Hypothalamus (tissue), 51 donors: ENCODE measurements at regions not wholly inside any gene's neighbourhood (a gene's known extent, or its start where the extent isn't known, plus 50 kb on each side); places are given as distances from the start of the nearest gene placed in this dataset.
"Not testable (repeated sequence)": the region's sequence is repeated elsewhere in the genome, so short reads cannot be mapped to it uniquely, and the experiment has no call there.

Experiments used
- DNase-seq, 51 donors: peaks; one replicate each; lab custom pipeline; 2025; lab: John Stamatoyannopoulos, UW

- no peak for DNase-seq
These were observed 199.5 kb downstream of the C9orf50 start for GRCh38 chr9:129421371-129421770.

GRCh38 chr9:129420721-129421120 is 200.2 kb downstream of the C9orf50 start:
- DNase-seq: no peak

GRCh38 chr9:129419382-129419899 is 201.5 kb downstream of the C9orf50 start:
- DNase-seq: no peak

GRCh38 chr9:129418451-129418850 is 202.4 kb downstream of the C9orf50 start:
- DNase-seq: no peak

GRCh38 chr9:129416821-129417539 is 203.9 kb downstream of the C9orf50 start:
- no peak for DNase-seq

GRCh38 chr9:129415942-129416651 is 204.8 kb downstream of the C9orf50 start:
- no peak for DNase-seq

- no peak for DNase-seq
These were observed 205.6 kb downstream of the C9orf50 start for GRCh38 chr9:129414993-129415941.

- DNase-seq: peak in 4 of 51 donors; percentile 28 to 60 (median 48)
These were observed 206.4 kb downstream of the C9orf50 start for GRCh38 chr9:129414377-129414992.

GRCh38 chr9:129413537-129414376 is 207.1 kb downstream of the C9orf50 start:
- peak; percentile 58 to 99 (median 94) for DNase-seq

- DNase-seq: peak in 36 of 51 donors; percentile 26 to 80 (median 53)
These were observed 207.9 kb downstream of the C9orf50 start for GRCh38 chr9:129412814-129413536.

GRCh38 chr9:129412176-129412813 is 208.6 kb downstream of the C9orf50 start:
- DNase-seq: not testable (repeated sequence)

GRCh38 chr9:129411501-129412175 is 209.3 kb downstream of the C9orf50 start:
- DNase-seq: no peak

GRCh38 chr9:129410226-129410625 is 210.7 kb downstream of the C9orf50 start:
- no peak for DNase-seq

GRCh38 chr9:129408535-129409215 is 212.2 kb downstream of the C9orf50 start:
- DNase-seq: peak in 16 of 51 donors; percentile 17 to 68 (median 34)

GRCh38 chr9:129407905-129408452 is 212.9 kb downstream of the C9orf50 start:
- DNase-seq: no peak
